Right cardiac atrium (tissue), 5 donors: ENCODE measurements at regions not wholly inside any gene's neighbourhood (a gene's known extent, or its start where the extent isn't known, plus 50 kb on each side); places are given as distances from the start of the nearest gene placed in this dataset.

Experiments used
- ATAC-seq, 2 donors: fragments of 200-7000 bp; cut with Tn5 transposase; one replicate each; pipeline versions ENCODE4 v1.8.0 to v1.9.1; 2020; ENCODE audit warnings: moderate library complexity in 2 of 2, mild to moderate bottlenecking in 1 of 2
- DNase-seq, 3 donors: peaks; one replicate each; pipeline ENCODE4 v3.0.0-alpha.2; 2020
- H3K27ac ChIP-seq: one replicate; pipeline ENCODE4 v1.5.1; 2013; ENCODE audit warnings: mild to moderate bottlenecking, low read length, control low read depth, moderate library complexity
- H3K27me3 ChIP-seq: one replicate; pipeline ENCODE4 v1.6.1; 2013; ENCODE audit not compliant: control insufficient read depth, insufficient read depth
- H3K4me1 ChIP-seq: one replicate; pipeline ENCODE4 v1.6.1; 2013; ENCODE audit warnings: low read length; ENCODE audit not compliant: control insufficient read depth, insufficient read depth
- H3K4me3 ChIP-seq: one replicate; pipeline ENCODE4 v1.5.1; 2013; ENCODE audit warnings: low read length, control low read depth
- H3K9me3 ChIP-seq: one replicate; pipeline ENCODE4 v1.6.1; 2013; ENCODE audit warnings: low read length; ENCODE audit not compliant: control insufficient read depth
- WGBS: extraction: QIAGEN DNeasy Blood & Tissue Kit; methylation state at CpG from one replicate; pipeline ENCODE4 v1.1.7; 2013; 5-methylcytosine and 5-hydroxymethylcytosine counted together
- intact Hi-C, 4 donors: fragments of 100-400 bp; cut with DNase I; formaldehyde crosslinking; loops; one replicate each; pipeline versions ENCODE4 v1.11.0 to v1.14.0; 2022 to 2023
- donor health status: healthy with polysubstance abuse.
- donor health status: DM: no; HTN: yes; CAD: no.
- donor health status: DM: no; HTN: no; CAD: no.
- donor health status: DM: no; HTN: yes; CAD: no; lungs with severe emphysema.
- donor health status: DM: yes; HTN: yes; CAD: no.

DNA sequence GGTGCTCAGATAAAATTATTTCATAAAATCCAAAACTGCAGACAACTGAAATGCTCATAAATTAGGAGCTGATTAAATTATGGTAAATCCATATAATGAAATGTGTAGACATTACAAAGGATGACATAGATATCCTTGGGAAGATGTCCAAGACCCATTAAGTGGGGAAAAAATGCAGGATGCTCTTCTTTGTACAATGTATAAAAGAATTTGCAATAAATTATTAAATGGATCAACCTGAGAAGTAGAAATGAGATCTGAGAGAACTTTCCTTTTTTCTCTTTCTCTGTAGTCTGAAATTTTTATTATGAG, 336.4 kb upstream of the E2F7 start:
- H3K9me3 ChIP-seq, result no peaks in the 10 kb centered on the region
- intact Hi-C loops, result no loop called here

DNA sequence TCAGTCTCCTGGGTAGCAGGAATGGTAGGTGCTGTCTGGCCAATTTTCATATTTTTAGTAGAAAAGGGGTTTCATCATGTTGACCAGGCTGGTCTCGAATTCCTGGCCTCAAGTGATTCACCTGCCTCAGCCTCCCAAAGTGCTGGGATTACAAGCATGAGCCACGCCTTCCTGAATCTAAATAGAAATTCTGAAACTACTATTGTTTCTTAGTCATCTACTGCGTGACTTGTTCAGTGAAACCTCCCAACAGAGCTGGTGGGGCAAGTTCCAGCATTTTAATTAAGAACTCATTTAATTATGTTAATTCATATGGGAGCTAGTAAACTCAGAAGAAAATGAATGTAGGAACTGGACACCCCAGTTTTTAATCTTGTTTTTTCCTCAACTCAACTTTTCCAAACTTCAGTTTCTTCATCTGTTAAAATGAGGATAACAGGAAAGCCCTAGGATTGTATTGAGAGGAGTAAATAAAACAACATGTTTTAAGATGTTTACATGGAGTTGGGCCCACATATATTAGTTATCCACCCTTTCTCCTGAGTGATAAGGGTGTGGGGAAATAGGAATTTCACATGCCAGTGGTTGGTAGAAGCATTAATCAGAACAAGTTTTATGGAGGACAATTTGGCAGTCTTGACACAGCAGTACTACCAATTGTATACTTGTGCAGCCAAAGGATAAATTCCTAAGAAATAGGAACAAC, 335.8 kb upstream of the E2F7 start:
- no peak overlapping the region for H3K4me3 ChIP-seq
- H3K4me1 ChIP-seq, result no peaks in the 10 kb centered on the region
- intact Hi-C loops, result no loop called here
- no peaks in the 10 kb centered on the region for H3K9me3 ChIP-seq
- no peak overlapping the region for H3K27ac ChIP-seq
- no peaks in the 10 kb centered on the region for H3K27me3 ChIP-seq
- DNase-seq, result no peak
- 96% methylated on average over 3 of the region's 3 CpGs for WGBS
- peak in 1 of 2 donors; percentile 26 for ATAC-seq

More for the DNA sequence above, 336.4 kb upstream of the E2F7 start:
- no peaks in the 10 kb centered on the region for H3K27me3 ChIP-seq
- no peak overlapping the region for H3K4me3 ChIP-seq
- no peak for ATAC-seq
- no peak for DNase-seq
- H3K27ac ChIP-seq, result no peak overlapping the region
- H3K4me1 ChIP-seq, result no peaks in the 10 kb centered on the region

DNA sequence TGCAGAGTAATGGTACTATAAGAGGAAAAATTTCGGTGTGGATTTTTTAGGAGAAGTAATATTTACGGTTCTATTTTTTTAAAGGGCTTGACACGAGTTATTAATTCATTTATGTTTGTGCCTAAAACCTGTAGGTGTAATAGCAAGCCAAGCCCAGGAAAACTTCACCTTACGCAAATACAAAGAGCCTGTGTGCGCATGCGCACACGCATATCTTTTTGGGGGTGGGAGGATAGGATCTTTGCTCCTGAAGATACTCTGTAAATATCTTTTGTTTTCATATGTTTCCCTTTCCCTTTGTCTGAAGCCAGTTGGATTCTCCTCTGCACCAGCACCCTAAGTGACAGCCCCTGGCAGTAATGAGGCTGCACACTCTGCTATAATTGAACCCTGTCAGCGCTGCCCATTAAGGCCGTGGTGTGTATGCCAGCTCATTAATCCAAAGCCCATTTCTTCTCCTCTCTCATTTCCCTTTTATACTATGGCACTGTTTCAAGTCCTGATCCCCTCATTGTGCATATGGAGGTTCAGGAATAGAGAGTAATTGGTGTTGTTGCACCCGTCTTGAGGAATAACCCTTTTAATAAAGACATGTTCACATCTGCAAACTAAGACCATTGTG, 327.2 kb upstream of the E2F7 start:
- ATAC-seq, result no peak
- Histone ChIP-seq H3K9me3 (no peaks in the 10 kb centered on the region), H3K27ac (no peak overlapping the region), H3K27me3 (no peaks in the 10 kb centered on the region), H3K4me1 (no peaks in the 10 kb centered on the region), H3K4me3 (no peak overlapping the region)
- whole genome bisulfite sequencing, result 93% methylated on average over 10 of the region's 10 CpGs
- no peak for DNase-seq
- intact Hi-C loops, result no loop called here

DNA sequence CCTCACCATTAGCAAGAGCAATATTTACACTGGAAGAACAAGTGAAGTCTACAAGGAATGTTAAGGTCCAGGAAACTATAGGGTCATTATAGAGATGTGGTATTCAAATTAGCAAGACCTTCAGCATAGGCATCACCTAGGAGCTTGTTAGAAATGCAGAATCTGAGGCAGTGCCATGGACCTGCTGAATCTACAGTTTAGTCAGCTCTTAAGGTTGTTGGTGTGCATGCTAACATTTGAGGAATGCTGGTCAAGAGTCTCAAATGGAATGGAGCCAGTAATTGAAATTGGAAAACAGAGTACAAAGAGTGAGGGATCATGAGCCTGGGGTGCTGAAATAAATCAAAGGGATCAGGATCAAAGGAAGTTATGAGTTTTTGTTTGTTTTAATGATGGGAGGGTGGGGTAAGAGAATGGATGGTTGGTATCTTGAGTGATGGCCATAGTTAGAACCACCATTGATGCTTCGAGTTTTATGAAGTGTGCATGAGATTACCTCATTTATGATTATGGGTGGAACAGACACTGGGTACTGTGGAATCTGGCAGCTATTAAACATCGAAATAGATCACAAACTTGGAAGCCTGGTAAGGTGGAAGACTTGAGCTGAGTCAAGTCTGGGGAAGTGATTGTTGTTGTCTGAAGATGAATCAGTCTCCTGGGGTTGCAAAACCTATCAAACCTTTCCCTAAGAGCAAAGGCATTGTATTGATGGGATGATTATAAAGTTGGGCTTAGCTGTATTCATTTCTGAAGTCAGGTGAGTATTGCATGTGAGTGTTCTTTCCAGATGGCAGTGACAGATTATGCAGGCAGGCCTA, 323.3 kb upstream of the E2F7 start:
- H3K4me1 ChIP-seq, result no peaks in the 10 kb centered on the region
- intact Hi-C loops, result no loop called here
- no peaks in the 10 kb centered on the region for H3K9me3 ChIP-seq
- no peaks in the 10 kb centered on the region for H3K27me3 ChIP-seq
- 93% methylated on average over 2 of the region's 2 CpGs for WGBS
- no peak overlapping the region for H3K4me3 ChIP-seq
- DNase-seq (no peak), ATAC-seq (no peak)
- no peak overlapping the region for H3K27ac ChIP-seq

DNA sequence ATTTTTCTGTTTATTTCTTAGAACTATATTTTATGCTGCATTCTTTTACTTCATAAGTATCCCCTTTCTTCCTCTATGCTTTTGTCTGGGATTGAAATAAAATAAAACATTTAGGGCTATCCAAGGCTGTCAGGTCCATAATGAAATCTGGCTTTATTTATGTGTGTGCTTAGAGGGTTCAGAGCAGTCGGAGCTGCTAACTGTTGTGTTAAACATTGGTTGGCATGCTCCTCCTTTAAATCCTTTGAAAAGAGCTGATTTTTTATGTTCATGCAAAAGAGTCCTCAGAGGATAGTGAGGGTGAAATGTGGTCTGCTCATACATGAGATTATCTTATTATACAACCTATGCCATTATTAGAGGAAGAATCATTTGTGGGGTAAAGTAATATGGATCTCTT, 322.3 kb upstream of the E2F7 start:
- no peak for DNase-seq
- Histone ChIP-seq H3K27ac (no peak overlapping the region), H3K27me3 (no peaks in the 10 kb centered on the region), H3K4me3 (no peak overlapping the region), H3K4me1 (no peaks in the 10 kb centered on the region), H3K9me3 (no peaks in the 10 kb centered on the region)
- ATAC-seq, result no peak
- WGBS, result 70% methylated on average over 1 of the region's 1 CpG
- intact Hi-C loops, result no loop called here

DNA sequence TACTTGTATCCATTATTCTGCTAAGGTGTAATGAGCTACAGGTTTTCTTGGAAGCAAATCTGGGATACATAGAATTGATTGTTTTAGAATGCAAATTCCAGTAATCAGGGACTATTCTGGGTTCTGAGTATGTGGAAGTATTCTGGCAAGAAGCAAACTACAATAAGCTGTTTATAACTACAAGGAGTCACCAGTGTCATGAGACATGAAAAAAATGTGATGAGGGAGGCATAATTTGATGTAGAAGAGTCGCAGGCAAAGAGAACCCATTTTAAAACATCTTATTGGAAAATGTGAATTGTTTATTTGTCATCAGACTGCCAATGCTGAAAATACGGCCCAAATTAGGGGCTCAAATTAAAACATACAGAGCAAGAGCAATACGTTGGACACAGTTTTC, 321.8 kb upstream of the E2F7 start:
- H3K27ac ChIP-seq, result no peak overlapping the region
- no peaks in the 10 kb centered on the region for H3K4me1 ChIP-seq
- DNase-seq, result no peak
- no peak overlapping the region for H3K4me3 ChIP-seq
- WGBS, result 51% methylated on average over 3 of the region's 3 CpGs
- intact Hi-C loops, result no loop called here
- no peaks in the 10 kb centered on the region for H3K9me3 ChIP-seq
- no peaks in the 10 kb centered on the region for H3K27me3 ChIP-seq
- no peak for ATAC-seq

DNA sequence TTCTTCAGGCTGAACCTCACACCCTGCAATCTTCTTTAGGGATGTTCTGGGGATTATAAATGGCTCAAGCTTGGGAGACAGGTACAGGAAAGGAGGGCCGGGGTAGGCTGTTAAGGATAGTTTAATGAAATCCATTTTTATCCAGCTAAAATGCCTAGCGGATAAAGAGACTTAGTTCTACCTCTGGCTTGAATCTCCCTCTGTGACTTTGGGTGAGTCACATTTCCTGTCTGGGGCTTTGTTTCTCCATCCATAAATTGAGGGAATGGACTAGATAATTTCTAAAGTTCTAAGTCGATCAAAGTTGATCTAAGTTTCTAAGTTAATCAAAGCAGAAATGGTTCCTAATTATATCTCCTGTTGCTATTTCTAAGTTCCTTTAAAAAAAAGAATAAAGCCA, 319.6 kb upstream of the E2F7 start:
- no peak for ATAC-seq
- no peak overlapping the region for H3K4me3 ChIP-seq
- no peaks in the 10 kb centered on the region for H3K4me1 ChIP-seq
- WGBS, result 71% methylated on average over 3 of the region's 3 CpGs
- H3K9me3 ChIP-seq, result no peaks in the 10 kb centered on the region
- intact Hi-C loops, result no loop called here
- DNase-seq, result no peak
- no peaks in the 10 kb centered on the region for H3K27me3 ChIP-seq
- H3K27ac ChIP-seq, result no peak overlapping the region

DNA sequence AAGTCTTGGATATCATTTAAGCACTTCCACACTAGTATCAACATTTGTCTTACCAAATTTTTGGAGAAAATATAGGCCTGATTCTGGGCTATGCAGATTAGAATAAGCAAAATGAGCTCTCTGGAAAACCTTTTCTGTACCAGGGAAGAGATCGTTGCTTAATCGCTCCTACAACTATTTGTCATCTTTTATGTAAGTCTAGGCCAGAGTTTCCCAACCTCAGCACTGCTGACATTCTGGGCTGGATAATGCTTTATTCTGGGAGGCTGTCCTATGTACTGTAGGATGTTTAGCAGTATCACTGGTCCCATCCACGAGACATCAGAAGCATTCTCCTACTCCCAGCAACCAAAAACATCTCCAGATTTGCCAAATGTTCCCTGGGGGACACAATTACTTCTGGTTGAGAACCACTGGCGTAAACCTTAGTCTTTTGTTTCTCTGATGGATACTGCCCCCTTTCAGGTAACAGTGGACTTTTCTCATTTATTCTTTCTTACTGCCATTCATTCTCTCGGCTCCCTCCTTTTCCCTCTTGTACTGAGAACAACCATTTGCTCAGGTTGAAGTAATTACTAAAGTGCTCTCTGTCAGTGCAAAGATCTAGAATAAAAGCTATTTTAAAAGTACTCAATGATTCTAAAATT, 316.9 kb upstream of the E2F7 start:
- intact Hi-C loops, result no loop called here
- Histone ChIP-seq H3K4me1 (no peaks in the 10 kb centered on the region), H3K27me3 (no peaks in the 10 kb centered on the region), H3K27ac (no peak overlapping the region), H3K4me3 (no peak overlapping the region), H3K9me3 (no peaks in the 10 kb centered on the region)
- DNase-seq (no peak), ATAC-seq (peak in 1 of 2 donors; percentile 19)
- WGBS, result 85% methylated on average over 5 of the region's 5 CpGs

DNA sequence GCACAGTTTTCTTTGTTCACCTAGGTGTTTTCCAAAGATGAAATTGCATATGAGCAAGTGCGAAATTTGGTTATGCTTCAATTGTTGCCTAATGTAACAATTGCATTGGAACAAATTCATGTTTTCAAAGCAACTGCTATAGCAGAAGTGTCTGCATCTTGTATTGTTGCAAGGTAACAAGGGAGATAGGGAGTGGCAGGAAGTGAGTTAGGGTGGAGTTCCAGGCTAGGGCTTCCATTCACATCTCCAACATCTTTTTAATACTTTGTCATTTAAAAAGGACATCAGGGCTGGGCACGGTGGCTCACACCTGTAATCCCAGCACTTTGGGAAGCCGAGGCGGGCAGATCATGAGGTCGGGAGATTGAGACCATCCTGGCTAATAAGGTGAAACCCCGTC, 312.3 kb upstream of the E2F7 start:
- no peak for ATAC-seq
- H3K4me3 ChIP-seq, result no peak overlapping the region
- H3K9me3 ChIP-seq, result no peaks in the 10 kb centered on the region
- H3K27me3 ChIP-seq, result no peaks in the 10 kb centered on the region
- 95% methylated on average over 6 of the region's 6 CpGs for WGBS
- intact Hi-C loops, result no loop called here
- DNase-seq, result no peak
- no peak overlapping the region for H3K27ac ChIP-seq
- H3K4me1 ChIP-seq, result no peaks in the 10 kb centered on the region

DNA sequence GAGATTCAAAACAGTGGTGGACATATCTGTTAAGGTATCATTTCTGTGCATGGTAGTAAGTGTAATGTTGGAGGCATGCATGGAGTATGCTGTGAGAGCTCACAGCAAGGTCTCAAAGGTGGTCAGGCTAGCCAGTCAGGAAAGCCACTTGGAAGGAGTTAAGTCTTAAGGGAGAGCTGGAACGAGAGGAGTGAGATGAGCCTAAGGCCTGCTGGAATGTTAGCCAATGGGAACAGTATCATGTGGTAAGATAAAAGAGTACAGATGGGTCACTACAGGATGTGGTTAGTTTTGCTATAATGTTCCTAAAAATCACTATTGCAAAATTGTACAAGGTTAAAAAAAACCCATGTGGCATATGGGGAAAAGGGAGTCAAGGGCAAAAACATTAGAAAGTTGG, 311.7 kb upstream of the E2F7 start:
- 40% methylated on average over 1 of the region's 1 CpG for WGBS
- no peak for ATAC-seq
- no peak for DNase-seq
- Histone ChIP-seq H3K4me3 (no peak overlapping the region), H3K9me3 (no peaks in the 10 kb centered on the region), H3K27me3 (no peaks in the 10 kb centered on the region), H3K27ac (no peak overlapping the region), H3K4me1 (no peaks in the 10 kb centered on the region)
- intact Hi-C loops, result no loop called here

DNA sequence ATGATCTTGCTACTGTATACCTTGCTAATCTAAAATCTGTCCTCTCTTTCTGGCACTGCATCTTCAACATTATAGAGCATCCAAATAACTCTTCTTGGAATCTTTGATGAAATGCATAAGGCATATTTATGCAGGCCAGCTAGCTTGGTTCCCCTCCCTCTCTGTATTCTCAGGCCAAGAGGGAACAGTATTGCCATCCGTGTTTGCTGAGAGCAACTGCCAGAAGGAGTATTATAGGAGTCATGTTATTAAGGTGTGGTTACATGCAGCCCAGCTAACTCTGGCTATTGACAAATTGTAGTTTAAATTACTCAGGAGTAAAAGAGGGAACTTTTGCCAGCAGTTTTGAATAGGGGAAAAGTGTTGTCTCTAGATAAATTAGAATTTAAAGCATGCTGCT, 309.3 kb upstream of the E2F7 start:
- no peak for ATAC-seq

More for the DNA sequence above, 309.3 kb upstream of the E2F7 start:
- no peaks in the 10 kb centered on the region for H3K27me3 ChIP-seq
- WGBS, result 50% methylated on average over 1 of the region's 1 CpG
- intact Hi-C loops, result no loop called here
- no peaks in the 10 kb centered on the region for H3K9me3 ChIP-seq
- H3K27ac ChIP-seq, result no peak overlapping the region
- H3K4me3 ChIP-seq, result no peak overlapping the region
- no peak for DNase-seq
- H3K4me1 ChIP-seq, result no peaks in the 10 kb centered on the region
